ENCODE measurements at regions not wholly inside any gene's neighbourhood (a gene's known extent, or its start where the extent isn't known, plus 50 kb on each side); places are given as distances from the start of the nearest gene placed in this dataset.

- peaks cover 2% of the 10 kb centered on the region for H3K27me3 ChIP-seq (ENCODE audit: control insufficient read depth, insufficient read depth, low read length)
- H3K4me3 ChIP-seq (ENCODE audit: low read depth, low read length): no peak overlapping the region
- FAIRE-seq (no peak), DNase-seq (ENCODE audit: low read depth) (peak; percentile 25)
- no peaks in the 10 kb centered on the region for H3K36me3 ChIP-seq (ENCODE audit: control insufficient read depth, insufficient read depth, low read length)
- TF ChIP-seq CTCF (IDR thresholded peaks at IDR 0.05; ENCODE audit: insufficient read depth, low read length, severe bottlenecking): no peak
Observed at GRCh38 chr5:68845131-68845530, 248.7 kb upstream of the SLC30A5 start.

GRCh38 chr5:68846828-68847227, 247.0 kb upstream of the SLC30A5 start:
- no peaks in the 10 kb centered on the region for H3K36me3 ChIP-seq (ENCODE audit: control insufficient read depth, insufficient read depth, low read length)
- H3K27me3 ChIP-seq (ENCODE audit: control insufficient read depth, insufficient read depth, low read length): no peaks in the 10 kb centered on the region
- no peak for TF ChIP-seq CTCF (IDR thresholded peaks at IDR 0.05; ENCODE audit: insufficient read depth, low read length, severe bottlenecking)
- FAIRE-seq (no peak), DNase-seq (ENCODE audit: low read depth) (no peak)
- no peak overlapping the region for H3K4me3 ChIP-seq (ENCODE audit: low read depth, low read length)

- Histone ChIP-seq H3K4me3 (ENCODE audit: low read depth, low read length) (no peak overlapping the region), H3K27me3 (ENCODE audit: control insufficient read depth, insufficient read depth, low read length) (no peaks in the 10 kb centered on the region), H3K36me3 (ENCODE audit: control insufficient read depth, insufficient read depth, low read length) (no peaks in the 10 kb centered on the region)
- peak; percentile 37 for DNase-seq (ENCODE audit: low read depth)
- FAIRE-seq: no peak
- no peak for TF ChIP-seq CTCF (IDR thresholded peaks at IDR 0.05; ENCODE audit: insufficient read depth, low read length, severe bottlenecking)
Observed at GRCh38 chr5:68848091-68848490, 245.7 kb upstream of the SLC30A5 start.

- Histone ChIP-seq H3K4me3 (ENCODE audit: low read depth, low read length) (no peak overlapping the region), H3K36me3 (ENCODE audit: control insufficient read depth, insufficient read depth, low read length) (no peaks in the 10 kb centered on the region), H3K27me3 (ENCODE audit: control insufficient read depth, insufficient read depth, low read length) (no peaks in the 10 kb centered on the region)
- FAIRE-seq (no peak), DNase-seq (ENCODE audit: low read depth) (no peak)
- TF ChIP-seq CTCF (IDR thresholded peaks at IDR 0.05; ENCODE audit: insufficient read depth, low read length, severe bottlenecking): no peak
Observed at GRCh38 chr5:68849103-68849502, 244.7 kb upstream of the SLC30A5 start.

GRCh38 chr5:68849906-68850305, 243.9 kb upstream of the SLC30A5 start:
- Histone ChIP-seq H3K36me3 (ENCODE audit: control insufficient read depth, insufficient read depth, low read length) (no peaks in the 10 kb centered on the region), H3K4me3 (ENCODE audit: low read depth, low read length) (no peak overlapping the region), H3K27me3 (ENCODE audit: control insufficient read depth, insufficient read depth, low read length) (no peaks in the 10 kb centered on the region)
- DNase-seq (ENCODE audit: low read depth) (no peak), FAIRE-seq (no peak)
- no peak for TF ChIP-seq CTCF (IDR thresholded peaks at IDR 0.05; ENCODE audit: insufficient read depth, low read length, severe bottlenecking)

GRCh38 chr5:68861099-68861498, 232.7 kb upstream of the SLC30A5 start:
- Histone ChIP-seq H3K36me3 (ENCODE audit: control insufficient read depth, insufficient read depth, low read length) (no peaks in the 10 kb centered on the region), H3K27me3 (ENCODE audit: control insufficient read depth, insufficient read depth, low read length) (no peaks in the 10 kb centered on the region), H3K4me3 (ENCODE audit: low read depth, low read length) (no peak overlapping the region)
- DNase-seq (ENCODE audit: low read depth): no peak
- FAIRE-seq: no peak
- TF ChIP-seq CTCF (IDR thresholded peaks at IDR 0.05; ENCODE audit: insufficient read depth, low read length, severe bottlenecking): no peak

Data from bronchial epithelial cell (primary cell).